NT2/D1 (cell line): ENCODE measurements at regions not wholly inside any gene's neighbourhood (a gene's known extent, or its start where the extent isn't known, plus 50 kb on each side); places are given as distances from the start of the nearest gene placed in this dataset.

ENCODE experiments used
- SUZ12 ChIP-seq: IDR thresholded peaks from 2 replicates; pipeline ENCODE4 v1.6.1; 2011; ENCODE audit not compliant: insufficient read length, insufficient read depth; ENCODE audit errors: extremely low read depth
- YY1 ChIP-seq: IDR thresholded peaks from 2 replicates; pipeline ENCODE4 v1.6.1; 2011; ENCODE audit not compliant: insufficient read length, insufficient read depth
- ZNF274 ChIP-seq: IDR thresholded peaks from 2 replicates; pipeline ENCODE4 v1.6.1; 2011; ENCODE audit warnings: mild to moderate bottlenecking, low read depth, low read length

DNA sequence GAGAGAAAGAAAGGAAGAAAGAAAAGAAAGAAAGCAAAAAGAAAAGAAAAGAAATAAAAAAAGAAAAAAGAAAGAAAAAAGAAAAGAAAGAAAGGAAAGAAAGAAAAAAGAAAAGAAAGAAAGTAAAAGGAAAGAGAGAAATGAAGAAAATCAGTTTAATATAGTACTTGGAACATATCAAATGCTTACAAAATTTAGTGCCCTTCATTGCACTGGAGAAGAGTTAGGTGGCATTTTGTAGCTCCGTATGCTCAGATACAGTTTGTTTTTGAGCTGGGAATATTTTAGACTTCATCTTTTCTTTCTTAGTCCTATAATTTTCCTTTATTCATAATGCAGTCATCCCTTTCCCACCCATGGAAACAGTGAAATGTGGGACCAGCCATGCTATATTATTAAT lies 56.2 kb upstream of the APP start:
- TF ChIP-seq YY1 (no peak), SUZ12 (no peak), ZNF274 (no peak)
